ENCODE measurements at regions not wholly inside any gene's neighbourhood (a gene's known extent, or its start where the extent isn't known, plus 50 kb on each side); places are given as distances from the start of the nearest gene placed in this dataset.

GRCh38 chr6:22903826-22904225 lies 334.5 kb downstream of the HDGFL1 start:
- TF ChIP-seq, protein P1, sequence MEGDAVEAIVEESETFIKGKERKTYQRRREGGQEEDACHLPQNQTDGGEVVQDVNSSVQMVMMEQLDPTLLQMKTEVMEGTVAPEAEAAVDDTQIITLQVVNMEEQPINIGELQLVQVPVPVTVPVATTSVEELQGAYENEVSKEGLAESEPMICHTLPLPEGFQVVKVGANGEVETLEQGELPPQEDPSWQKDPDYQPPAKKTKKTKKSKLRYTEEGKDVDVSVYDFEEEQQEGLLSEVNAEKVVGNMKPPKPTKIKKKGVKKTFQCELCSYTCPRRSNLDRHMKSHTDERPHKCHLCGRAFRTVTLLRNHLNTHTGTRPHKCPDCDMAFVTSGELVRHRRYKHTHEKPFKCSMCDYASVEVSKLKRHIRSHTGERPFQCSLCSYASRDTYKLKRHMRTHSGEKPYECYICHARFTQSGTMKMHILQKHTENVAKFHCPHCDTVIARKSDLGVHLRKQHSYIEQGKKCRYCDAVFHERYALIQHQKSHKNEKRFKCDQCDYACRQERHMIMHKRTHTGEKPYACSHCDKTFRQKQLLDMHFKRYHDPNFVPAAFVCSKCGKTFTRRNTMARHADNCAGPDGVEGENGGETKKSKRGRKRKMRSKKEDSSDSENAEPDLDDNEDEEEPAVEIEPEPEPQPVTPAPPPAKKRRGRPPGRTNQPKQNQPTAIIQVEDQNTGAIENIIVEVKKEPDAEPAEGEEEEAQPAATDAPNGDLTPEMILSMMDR (IDR thresholded peaks at IDR 0.05; ENCODE audit: borderline replicate concordance, extremely low read depth, insufficient read depth) = no peak
- Histone ChIP-seq H3K27me3 (ENCODE audit: control insufficient read depth, insufficient read depth, low read length) (no peaks in the 10 kb centered on the region), H3K9ac (ENCODE audit: low read length in 3 of 3) (no peak overlapping the region), H3K4me1 (ENCODE audit: control insufficient read depth in 2 of 3, insufficient read depth in 2 of 3, low read depth in 1 of 3, low read length in 3 of 3) (no peaks in the 10 kb centered on the region), H3K36me3 (ENCODE audit: control insufficient read depth in 2 of 3, insufficient read depth in 3 of 3, low read length in 3 of 3) (no peaks in the 10 kb centered on the region), H3K27ac (ENCODE audit: low read depth in 2 of 2, low read length in 2 of 2) (no peak overlapping the region), H3K9me3 (ENCODE audit: control insufficient read depth in 2 of 3, insufficient read depth in 1 of 3, low read length in 3 of 3) (no peaks in the 10 kb centered on the region), H3K4me3 (ENCODE audit: low read length in 3 of 3) (no peak overlapping the region)
- DNase-seq (no peak), FAIRE-seq (no peak)
- intact Hi-C loops (cut with DNase I) = no loop called here

DNA sequence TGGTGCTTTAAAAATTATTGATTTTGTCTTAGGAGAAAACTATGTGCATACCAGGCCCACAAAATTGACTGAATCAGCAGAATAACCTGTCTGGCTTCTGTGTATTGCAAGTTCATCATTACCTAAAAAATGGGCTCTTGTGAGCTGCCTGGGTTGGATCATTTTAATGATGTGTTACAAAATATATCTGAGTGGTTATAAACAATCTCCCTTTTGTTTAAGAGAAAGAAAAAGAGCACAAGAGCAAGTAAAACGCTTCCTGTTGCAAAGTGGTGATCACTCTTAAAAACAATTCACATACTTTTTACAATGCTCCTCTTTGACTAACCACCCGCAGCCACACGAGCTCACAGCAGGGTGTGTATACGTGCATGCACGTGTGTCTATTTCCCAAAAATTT lies 335.1 kb downstream of the HDGFL1 start:
- intact Hi-C loops (cut with DNase I) = no loop called here
- H3K4me3 ChIP-seq (ENCODE audit: low read length in 3 of 3) = no peak overlapping the region
- FAIRE-seq (no peak), DNase-seq (no peak)
- H3K27me3 ChIP-seq (ENCODE audit: control insufficient read depth, insufficient read depth, low read length) = no peaks in the 10 kb centered on the region
- no peaks in the 10 kb centered on the region for H3K4me1 ChIP-seq (ENCODE audit: control insufficient read depth in 2 of 3, insufficient read depth in 2 of 3, low read depth in 1 of 3, low read length in 3 of 3)
- no peak overlapping the region for H3K9ac ChIP-seq (ENCODE audit: low read length in 3 of 3)
- no peaks in the 10 kb centered on the region for H3K36me3 ChIP-seq (ENCODE audit: control insufficient read depth in 2 of 3, insufficient read depth in 3 of 3, low read length in 3 of 3)
- TF ChIP-seq, protein P1 (IDR thresholded peaks at IDR 0.05; ENCODE audit: borderline replicate concordance, extremely low read depth, insufficient read depth) = no peak
- no peaks in the 10 kb centered on the region for H3K9me3 ChIP-seq (ENCODE audit: control insufficient read depth in 2 of 3, insufficient read depth in 1 of 3, low read length in 3 of 3)
- H3K27ac ChIP-seq (ENCODE audit: low read depth in 2 of 2, low read length in 2 of 2) = no peak overlapping the region

- intact Hi-C loops (cut with DNase I) = no loop called here
- FAIRE-seq (no peak), DNase-seq (peak in 1 of 5 donors; percentile 43)
- no peak overlapping the region for H3K4me3 ChIP-seq (ENCODE audit: low read length in 3 of 3)
- no peaks in the 10 kb centered on the region for H3K27me3 ChIP-seq (ENCODE audit: control insufficient read depth, insufficient read depth, low read length)
- no peaks in the 10 kb centered on the region for H3K4me1 ChIP-seq (ENCODE audit: control insufficient read depth in 2 of 3, insufficient read depth in 2 of 3, low read depth in 1 of 3, low read length in 3 of 3)
- TF ChIP-seq, protein P1 (IDR thresholded peaks at IDR 0.05; ENCODE audit: borderline replicate concordance, extremely low read depth, insufficient read depth) = peak; percentile 11
- no peaks in the 10 kb centered on the region for H3K9me3 ChIP-seq (ENCODE audit: control insufficient read depth in 2 of 3, insufficient read depth in 1 of 3, low read length in 3 of 3)
- no peak overlapping the region for H3K9ac ChIP-seq (ENCODE audit: low read length in 3 of 3)
- H3K27ac ChIP-seq (ENCODE audit: low read depth in 2 of 2, low read length in 2 of 2) = no peak overlapping the region
- H3K36me3 ChIP-seq (ENCODE audit: control insufficient read depth in 2 of 3, insufficient read depth in 3 of 3, low read length in 3 of 3) = no peaks in the 10 kb centered on the region
Observed at GRCh38 chr6:22906091-22906549, 336.8 kb downstream of the HDGFL1 start.

- Histone ChIP-seq H3K4me1 (ENCODE audit: control insufficient read depth in 2 of 3, insufficient read depth in 2 of 3, low read depth in 1 of 3, low read length in 3 of 3) (no peaks in the 10 kb centered on the region), H3K4me3 (ENCODE audit: low read length in 3 of 3) (no peak overlapping the region), H3K9ac (ENCODE audit: low read length in 3 of 3) (no peak overlapping the region), H3K9me3 (ENCODE audit: control insufficient read depth in 2 of 3, insufficient read depth in 1 of 3, low read length in 3 of 3) (no peaks in the 10 kb centered on the region), H3K27me3 (ENCODE audit: control insufficient read depth, insufficient read depth, low read length) (no peaks in the 10 kb centered on the region), H3K36me3 (ENCODE audit: control insufficient read depth in 2 of 3, insufficient read depth in 3 of 3, low read length in 3 of 3) (no peaks in the 10 kb centered on the region), H3K27ac (ENCODE audit: low read depth in 2 of 2, low read length in 2 of 2) (no peak overlapping the region)
- intact Hi-C loops (cut with DNase I) = no loop called here
- TF ChIP-seq, protein P1 (IDR thresholded peaks at IDR 0.05; ENCODE audit: borderline replicate concordance, extremely low read depth, insufficient read depth) = no peak
- DNase-seq = no peak
- FAIRE-seq = no peak
Observed at GRCh38 chr6:22907085-22907484, 337.7 kb downstream of the HDGFL1 start.
